ENCODE measurements at regions not wholly inside any gene's neighbourhood (a gene's known extent, or its start where the extent isn't known, plus 50 kb on each side); places are given as distances from the start of the nearest gene placed in this dataset.
"Not testable (repeated sequence)": the region's sequence is repeated elsewhere in the genome, so short reads cannot be mapped to it uniquely, and the experiment has no call there.

GRCh38 chr7:32762206-32762924 lies 129.2 kb downstream of the KBTBD2 start:
- TF ChIP-seq CTCF (conservative IDR thresholded peaks at IDR 0.05; ENCODE audit: low read length); EZH2phosphoT487 (IDR thresholded peaks at IDR 0.05; ENCODE audit: borderline replicate concordance, low read depth, low read length): not testable (repeated sequence)
